NCI-H1105 treated with DMSO at 0.1 percent for 48 hours (cell line): ENCODE measurements at regions not wholly inside any gene's neighbourhood (a gene's known extent, or its start where the extent isn't known, plus 50 kb on each side); places are given as distances from the start of the nearest gene placed in this dataset.
A peak's percentile ranks its signal among the peaks of the same experiment; 100 is the strongest.

Source experiments
- DNase-seq: peaks from one replicate; lab custom pipeline; 2025; lab: John Stamatoyannopoulos, UW

- no peak for DNase-seq
Observed at GRCh38 chr15:97350813-97351212, 609.7 kb upstream of the ARRDC4 start.

GRCh38 chr15:97383516-97383915 is 577.0 kb upstream of the ARRDC4 start:
- DNase-seq: no peak

- no peak for DNase-seq
Observed at GRCh38 chr15:97386940-97387339, 573.6 kb upstream of the ARRDC4 start.

- no peak for DNase-seq
Observed at GRCh38 chr15:97401195-97401594, 559.3 kb upstream of the ARRDC4 start.

GRCh38 chr15:97401970-97402369 is 558.5 kb upstream of the ARRDC4 start:
- DNase-seq: no peak

GRCh38 chr15:97406841-97407240 is 553.7 kb upstream of the ARRDC4 start:
- no peak for DNase-seq

- DNase-seq: peak; percentile 73
Observed at GRCh38 chr15:97410897-97411575, 549.5 kb upstream of the ARRDC4 start.

- DNase-seq: no peak
Observed at GRCh38 chr15:97420130-97420529, 540.4 kb upstream of the ARRDC4 start.

GRCh38 chr15:97425596-97425995 is 534.9 kb upstream of the ARRDC4 start:
- no peak for DNase-seq

GRCh38 chr15:97443101-97443500 is 517.4 kb upstream of the ARRDC4 start:
- DNase-seq: no peak

- no peak for DNase-seq
Observed at GRCh38 chr15:97446138-97446537, 514.4 kb upstream of the ARRDC4 start.

- DNase-seq: peak; percentile 60
Observed at GRCh38 chr15:97456521-97457202, 503.8 kb upstream of the ARRDC4 start.

GRCh38 chr15:97457203-97457847 is 503.2 kb upstream of the ARRDC4 start:
- no peak for DNase-seq

GRCh38 chr15:97459771-97460170 is 500.7 kb upstream of the ARRDC4 start:
- no peak for DNase-seq

- DNase-seq: no peak
Observed at GRCh38 chr15:97461226-97461625, 499.3 kb upstream of the ARRDC4 start.

- DNase-seq: peak; percentile 33
Observed at GRCh38 chr15:97463696-97464095, 496.8 kb upstream of the ARRDC4 start.

GRCh38 chr15:97470417-97470816 is 490.1 kb upstream of the ARRDC4 start:
- peak; percentile 87 for DNase-seq

- no peak for DNase-seq
Observed at GRCh38 chr15:97473627-97474026, 486.9 kb upstream of the ARRDC4 start.

GRCh38 chr15:97479957-97480356 is 480.5 kb upstream of the ARRDC4 start:
- DNase-seq: no peak

- no peak for DNase-seq
Observed at GRCh38 chr15:97482521-97482920, 478.0 kb upstream of the ARRDC4 start.

- no peak for DNase-seq
Observed at GRCh38 chr15:97483232-97483631, 477.3 kb upstream of the ARRDC4 start.

GRCh38 chr15:97490429-97490828 is 470.1 kb upstream of the ARRDC4 start:
- no peak for DNase-seq

- DNase-seq: no peak
Observed at GRCh38 chr15:97501291-97501690, 459.2 kb upstream of the ARRDC4 start.
